Keratinocyte (primary cell): ENCODE measurements at regions not wholly inside any gene's neighbourhood (a gene's known extent, or its start where the extent isn't known, plus 50 kb on each side); places are given as distances from the start of the nearest gene placed in this dataset.

Experiments
- DNase-seq: peaks from one replicate; pipeline ENCODE4 v3.0.0-alpha.2; 2011; ENCODE audit warnings: low read depth, missing footprints, low spot score
- FAIRE-seq: peaks from 2 replicates; lab custom pipeline; 2011; peaks lifted over from hg19 to GRCh38; lab: Jason Lieb, UNC
- H2AFZ ChIP-seq: 2 replicates; pipeline ENCODE4 v1.6.0; 2012; ENCODE audit warnings: low read length, control low read depth, inconsistent platforms; ENCODE audit not compliant: control insufficient read depth
- H3K27ac ChIP-seq: 2 replicates; pipeline ENCODE4 v1.5.1; 2011; ENCODE audit warnings: low read length; ENCODE audit not compliant: control insufficient read depth, insufficient read depth
- H3K27me3 ChIP-seq: 3 replicates; pipeline ENCODE4 v1.6.0; 2011; ENCODE audit warnings: low read length; ENCODE audit not compliant: control insufficient read depth, insufficient read depth; ENCODE audit errors: extremely low read depth
- H3K36me3 ChIP-seq, 2 experiments: 2 replicates in 1 of 2; 3 replicates in 1 of 2; pipeline ENCODE4 v1.5.1; 2011; ENCODE audit warnings: low read length in 2 of 2, mild to moderate bottlenecking in 1 of 2; ENCODE audit not compliant: control insufficient read depth in 2 of 2, insufficient read depth in 2 of 2; ENCODE audit errors: extremely low read depth in 1 of 2
- H3K4me1 ChIP-seq: 3 replicates; pipeline ENCODE4 v1.5.1; 2011; ENCODE audit warnings: low read length; ENCODE audit not compliant: control insufficient read depth, insufficient read depth; ENCODE audit errors: extremely low read depth
- H3K4me2 ChIP-seq: 3 replicates; pipeline ENCODE4 v1.6.0; 2011; ENCODE audit warnings: low read depth, low read length; ENCODE audit not compliant: control insufficient read depth, insufficient read depth; ENCODE audit errors: extremely low read depth
- H3K4me3 ChIP-seq, 3 experiments: fragments of 200-600 bp in 1 of 3; sonication (generic) in 1 of 3; 2 replicates in 2 of 3; 3 replicates in 1 of 3; pipeline ENCODE4 v1.5.1; 2011 to 2016; ENCODE audit warnings: low read length in 3 of 3, mild to moderate bottlenecking in 3 of 3, control low read depth in 2 of 3, inconsistent platforms in 1 of 3, low read depth in 1 of 3, mixed read lengths in 1 of 3, mixed run types in 1 of 3, moderate library complexity in 1 of 3; ENCODE audit not compliant: control insufficient read depth in 2 of 3, insufficient read depth in 2 of 3; ENCODE audit errors: extremely low read depth in 1 of 3
- H3K79me2 ChIP-seq: 2 replicates; pipeline ENCODE4 v1.6.0; 2012; ENCODE audit warnings: low read length; ENCODE audit not compliant: control insufficient read depth, insufficient read depth
- H3K9ac ChIP-seq: 3 replicates; pipeline ENCODE4 v1.6.0; 2011; ENCODE audit warnings: low read length; ENCODE audit not compliant: control insufficient read depth, insufficient read depth; ENCODE audit errors: extremely low read depth
- H3K9me1 ChIP-seq: 3 replicates; pipeline ENCODE4 v1.6.0; 2011; ENCODE audit warnings: low read length; ENCODE audit not compliant: control insufficient read depth, insufficient read depth; ENCODE audit errors: extremely low read depth
- H3K9me3 ChIP-seq: 2 replicates; pipeline ENCODE4 v1.5.1; 2012; ENCODE audit warnings: low read depth, low read length; ENCODE audit not compliant: control insufficient read depth
- H4K20me1 ChIP-seq: 3 replicates; pipeline ENCODE4 v1.6.0; 2011; ENCODE audit warnings: low read length; ENCODE audit not compliant: control insufficient read depth, insufficient read depth; ENCODE audit errors: extremely low read depth
- CTCF ChIP-seq, 3 experiments: IDR thresholded peaks in 1 of 3; conservative IDR thresholded peaks in 1 of 3; optimal IDR thresholded peaks in 1 of 3; 2 replicates in 2 of 3; 3 replicates in 1 of 3; pipeline versions ENCODE3 to v1.5.1; 2011; ENCODE audit warnings: low read length in 3 of 3, mild to moderate bottlenecking in 3 of 3, moderate library complexity in 2 of 3, control low read depth in 1 of 3, inconsistent platforms in 1 of 3; ENCODE audit not compliant: insufficient read depth in 2 of 3; ENCODE audit errors: extremely low read depth in 1 of 3
- EZH2 ChIP-seq: IDR thresholded peaks from one replicate; pipeline ENCODE4 v1.6.1; 2012; ENCODE audit warnings: inconsistent platforms, mild to moderate bottlenecking, low read length, moderate library complexity
- dilution Hi-C: fragments of 300-500 bp; cut with MboI; formaldehyde crosslinking; loops from one replicate; pipeline ENCODE4 v1.7.0; 2020; ENCODE audit warnings: low sequenced_read_pairs; ENCODE audit not compliant: extremely low pct_ligation_motif_present

GRCh38 chr11:70716216-70716615 lies 317.9 kb downstream of the CTTN start:
- dilution Hi-C loops, result no loop called here
- Histone ChIP-seq H3K4me1 (no peaks in the 10 kb centered on the region), H3K79me2 (no peaks in the 10 kb centered on the region), H3K9me1 (no peaks in the 10 kb centered on the region), H3K9me3 (peaks cover 8% of the 10 kb centered on the region), H3K27ac (no peak overlapping the region), H3K27me3 (peaks cover 24% of the 10 kb centered on the region), H4K20me1 (no peaks in the 10 kb centered on the region), H3K4me2 (no peak overlapping the region), H3K36me3 (no peaks in the 10 kb centered on the region), H3K9ac (no peak overlapping the region), H2AFZ (no peak overlapping the region), H3K4me3 (no peak overlapping the region)
- no peak for FAIRE-seq
- TF ChIP-seq EZH2, result no peak
- no peak for TF ChIP-seq CTCF (optimal IDR thresholded peaks at IDR 0.05 in 1 of 3, IDR thresholded peaks at IDR 0.05 in 1 of 3, conservative IDR thresholded peaks at IDR 0.05 in 1 of 3; ENCODE audit: extremely low read depth in 1 of 3, insufficient read depth in 2 of 3, low read length in 3 of 3)
- DNase-seq, result no peak

DNA sequence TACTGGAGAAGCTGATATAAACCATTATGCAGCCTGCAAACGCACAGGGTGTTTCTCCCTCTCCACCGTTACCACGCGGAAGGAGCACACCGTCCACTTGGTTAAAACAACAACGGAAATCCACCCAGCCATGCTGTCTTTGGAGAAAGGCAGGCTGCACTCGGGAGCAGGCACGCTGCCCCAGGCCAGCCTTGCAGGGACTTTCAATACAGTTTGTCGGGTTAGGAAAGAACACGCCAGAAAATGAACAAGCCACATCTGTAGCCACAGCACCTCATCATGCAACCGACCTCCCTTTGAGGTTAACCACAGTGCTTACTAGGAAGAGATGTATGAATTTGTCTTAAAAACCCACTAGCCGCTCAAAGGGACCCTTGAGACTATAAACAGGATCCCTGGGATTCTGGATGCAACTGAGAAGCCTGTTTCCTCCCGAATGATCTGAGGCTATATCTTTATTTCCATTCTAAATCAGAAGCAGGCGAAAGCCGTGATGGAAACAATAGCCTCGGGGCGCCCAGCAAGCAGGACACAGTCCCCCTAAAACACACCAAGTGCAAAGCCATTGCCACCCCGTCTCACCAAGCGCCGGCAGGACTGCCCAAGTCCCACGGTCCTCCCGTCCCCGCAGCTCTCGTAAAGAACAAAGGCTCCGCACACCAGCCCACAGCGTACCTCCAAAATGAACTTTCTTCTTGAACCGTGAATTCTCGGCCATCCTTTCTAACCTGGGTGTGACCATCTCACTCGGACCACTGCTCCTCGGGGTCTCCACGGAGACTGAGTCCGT lies 318.9 kb downstream of the CTTN start:
- Histone ChIP-seq H3K36me3 (no peaks in the 10 kb centered on the region), H3K4me1 (no peaks in the 10 kb centered on the region), H3K27me3 (peaks cover 15% of the 10 kb centered on the region), H3K79me2 (no peaks in the 10 kb centered on the region), H3K9me3 (peaks cover 10% of the 10 kb centered on the region), H2AFZ (no peak overlapping the region), H3K9ac (no peak overlapping the region), H3K4me3 (no peak overlapping the region), H3K9me1 (no peaks in the 10 kb centered on the region), H3K4me2 (no peak overlapping the region), H3K27ac (no peak overlapping the region), H4K20me1 (no peaks in the 10 kb centered on the region)
- TF ChIP-seq EZH2 (no peak), CTCF (optimal IDR thresholded peaks at IDR 0.05 in 1 of 3, IDR thresholded peaks at IDR 0.05 in 1 of 3, conservative IDR thresholded peaks at IDR 0.05 in 1 of 3; ENCODE audit: extremely low read depth in 1 of 3, insufficient read depth in 2 of 3, low read length in 3 of 3) (no peak)
- dilution Hi-C loops, result no loop called here
- FAIRE-seq (no peak), DNase-seq (no peak)
